ENCODE measurements at regions not wholly inside any gene's neighbourhood (a gene's known extent, or its start where the extent isn't known, plus 50 kb on each side); places are given as distances from the start of the nearest gene placed in this dataset.

DNA sequence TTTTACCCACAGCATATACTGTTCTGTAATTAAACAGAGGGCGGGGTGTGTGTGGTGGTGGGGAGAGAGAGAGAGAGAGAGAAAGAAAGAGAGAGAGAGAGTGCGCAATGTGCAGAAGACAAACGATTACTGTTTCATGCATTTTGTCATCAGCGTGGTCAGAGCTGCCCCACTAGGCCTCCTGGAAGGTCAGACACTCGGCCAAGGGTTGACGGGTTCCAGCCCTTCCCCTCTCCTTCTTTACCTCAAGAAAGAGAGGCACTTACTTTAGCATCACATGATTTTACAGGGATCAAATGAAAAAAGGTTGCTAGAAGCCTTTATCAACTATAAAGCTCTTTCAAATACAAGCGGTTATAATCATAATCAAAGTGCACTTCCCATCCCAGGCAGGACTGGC, 269.2 kb upstream of the SORL1-AS1 start:
- no peak for DNase-seq

DNA sequence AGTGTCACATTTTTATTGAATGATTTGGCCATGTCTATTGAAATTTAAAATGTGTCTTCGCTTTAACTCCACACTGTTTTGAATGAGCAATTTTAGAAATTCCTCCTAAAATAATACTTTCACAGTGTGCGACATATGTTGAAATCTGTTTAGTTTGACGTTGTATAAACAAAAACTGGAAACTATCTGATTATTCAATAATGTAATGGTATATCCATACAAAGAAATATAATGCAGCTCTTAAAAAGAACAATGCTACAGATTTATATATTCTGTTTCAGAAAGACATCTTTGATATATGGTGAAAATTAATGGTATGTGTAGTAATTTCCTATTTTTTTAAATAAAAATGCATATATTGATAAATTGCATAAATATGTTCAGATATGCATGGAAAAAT, 268.7 kb upstream of the SORL1-AS1 start:
- no peak for DNase-seq

DNA sequence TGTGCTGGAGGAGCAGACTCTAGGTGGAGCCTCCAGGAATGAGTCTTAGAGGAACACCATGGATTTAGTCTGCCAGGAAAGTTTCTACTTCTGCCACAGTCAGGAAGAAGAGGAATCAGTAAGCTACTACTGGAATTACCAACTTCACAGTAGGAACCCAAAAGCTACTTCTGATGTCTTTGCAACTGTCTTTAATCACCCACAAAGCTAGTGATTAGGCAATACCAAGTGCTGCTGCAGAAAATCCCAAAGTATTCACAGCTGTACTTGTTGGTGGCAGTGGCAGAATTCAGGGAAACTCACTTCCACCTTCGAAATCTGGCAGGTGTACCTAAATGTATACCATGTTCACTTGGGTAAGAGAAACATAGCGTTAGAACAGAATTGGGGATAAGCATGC, 264.5 kb upstream of the SORL1-AS1 start:
- no peak for DNase-seq

DNA sequence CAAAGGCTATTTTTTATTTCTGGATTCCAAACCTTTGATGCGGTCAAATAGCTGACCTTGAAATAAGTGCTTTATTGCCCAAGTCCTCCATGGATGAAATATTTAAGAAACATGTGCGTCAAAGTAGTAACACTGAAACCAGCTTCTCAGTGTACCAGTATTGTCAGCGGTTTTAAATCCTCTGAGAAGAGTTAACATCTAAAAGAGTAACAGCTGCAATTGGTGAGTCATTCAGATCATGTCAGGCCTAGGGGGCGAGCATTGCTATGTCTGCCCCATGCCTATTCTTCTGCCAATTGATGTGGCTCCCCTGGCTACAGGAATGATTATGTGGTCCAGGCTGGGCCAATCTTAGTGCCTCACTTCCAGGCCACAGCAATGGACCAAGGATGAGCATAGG, 263.3 kb upstream of the SORL1-AS1 start:
- DNase-seq: no peak

DNA sequence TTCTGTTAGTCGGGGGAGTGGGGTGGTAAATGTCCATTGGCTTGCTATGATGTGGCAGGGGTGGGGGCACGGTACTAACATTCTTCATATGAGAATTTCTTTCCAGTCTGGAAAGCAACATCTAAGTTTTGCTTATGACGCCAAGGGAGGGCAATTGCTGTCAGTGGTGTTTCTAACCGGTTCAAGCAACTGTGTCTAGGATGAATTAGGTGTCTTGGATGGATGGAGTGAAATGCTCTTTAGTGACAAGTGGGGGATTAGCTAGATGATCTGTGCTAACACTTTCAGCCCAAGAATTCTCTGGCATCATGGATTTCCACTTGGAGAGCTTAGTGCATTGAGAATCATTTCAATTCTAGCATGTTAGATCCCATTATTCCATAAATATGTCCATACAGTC, 262.6 kb upstream of the SORL1-AS1 start:
- DNase-seq: no peak

DNA sequence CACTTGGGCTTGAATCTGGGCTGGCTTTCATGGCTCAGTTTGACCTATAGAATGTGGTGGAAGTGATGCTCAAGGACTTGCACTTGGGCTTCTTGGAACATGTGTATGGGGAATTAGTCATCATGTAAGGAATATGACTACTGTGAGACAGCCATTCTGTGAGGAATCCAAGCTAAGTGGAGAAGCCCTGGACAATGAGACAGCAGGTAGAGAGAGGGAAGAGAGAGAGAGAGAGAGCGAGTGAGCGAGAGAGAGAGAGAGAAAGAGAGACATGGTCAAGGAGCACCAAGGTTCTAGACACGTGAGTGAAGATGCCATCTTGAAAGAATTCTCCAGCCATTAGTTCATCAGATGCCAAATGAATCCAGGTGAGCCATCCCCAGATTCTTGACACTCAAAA, 261.6 kb upstream of the SORL1-AS1 start:
- no peak for DNase-seq

DNA sequence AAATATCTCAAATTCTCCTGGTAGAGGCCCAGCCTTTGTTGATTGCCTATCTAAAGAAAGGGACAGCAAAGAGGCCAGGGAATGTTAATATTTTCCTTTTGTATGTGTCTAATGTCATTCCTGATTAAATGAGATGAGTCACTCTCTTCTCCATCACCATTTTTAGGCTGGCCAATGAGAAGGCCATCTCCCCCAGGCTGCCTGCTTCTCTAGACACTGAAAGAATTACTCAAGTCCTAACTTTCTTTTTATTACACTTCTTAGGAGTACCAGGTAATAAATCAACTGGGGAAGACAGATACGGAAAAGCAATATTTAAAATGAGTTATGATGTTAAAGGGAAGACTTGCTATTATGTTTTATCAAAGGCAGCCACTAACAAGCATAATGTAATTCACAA, 259.2 kb upstream of the SORL1-AS1 start:
- no peak for DNase-seq

DNA sequence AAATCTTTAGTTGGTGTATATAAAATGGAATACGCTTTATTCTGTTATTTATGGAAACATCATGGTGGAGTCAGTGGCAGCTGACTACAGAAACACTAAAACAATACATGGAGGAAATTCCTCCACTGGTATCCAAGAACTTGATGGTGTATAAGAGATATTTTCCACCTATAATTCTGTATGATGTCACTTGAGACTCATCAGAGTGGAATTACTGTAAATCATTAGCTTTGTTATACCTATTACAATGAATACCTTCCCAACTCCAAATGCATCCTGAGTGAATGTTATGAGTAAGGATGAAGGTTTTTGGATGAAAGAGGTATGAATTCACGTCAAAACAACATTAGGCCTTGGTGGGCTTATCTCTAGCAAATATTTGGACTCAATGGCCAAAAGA, 258.5 kb upstream of the SORL1-AS1 start:
- no peak for DNase-seq

DNA sequence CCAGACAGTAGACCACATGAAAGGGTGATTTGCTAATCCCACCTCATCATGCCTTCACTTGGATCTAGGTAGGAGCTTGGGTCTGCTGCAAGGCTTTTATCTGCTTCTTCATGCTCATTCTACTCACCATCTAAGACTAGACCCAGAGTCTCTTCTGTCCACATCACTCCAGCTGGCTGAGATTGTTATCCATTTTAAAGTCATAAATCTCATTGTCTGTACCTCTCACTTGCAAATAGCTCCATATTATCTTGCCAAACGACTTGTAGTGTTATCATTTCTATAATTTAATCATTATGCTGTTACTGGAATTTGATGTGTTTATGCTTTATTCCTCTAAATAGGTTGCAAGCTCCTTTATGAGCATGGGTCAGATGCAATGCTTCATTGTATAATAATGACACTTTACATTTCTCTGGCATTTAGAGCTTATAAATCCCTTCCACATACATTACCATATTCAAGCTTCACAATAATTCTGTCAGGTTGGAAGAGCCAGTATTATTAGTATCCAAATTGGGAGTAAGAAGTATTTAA, 254.2 kb upstream of the SORL1-AS1 start:
- DNase-seq: no peak

DNA sequence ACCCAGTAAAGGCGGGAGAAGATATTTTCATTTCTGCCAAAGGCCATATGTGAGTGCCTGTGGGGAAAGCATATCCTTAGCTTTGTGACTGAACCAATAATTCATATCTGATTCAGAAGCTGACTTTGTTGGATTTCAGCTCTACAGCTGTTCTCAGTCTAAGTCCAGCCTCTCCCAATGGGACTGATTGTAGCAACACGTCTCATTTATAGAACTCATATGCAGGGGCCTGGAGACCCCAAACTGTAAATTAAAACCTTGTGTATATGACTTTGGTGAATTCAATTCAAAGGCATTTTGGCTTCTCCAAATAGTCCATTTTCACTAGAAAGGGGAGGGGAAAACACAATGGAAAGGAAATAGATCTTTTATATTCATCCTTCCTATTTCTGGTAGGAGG, 250.4 kb upstream of the SORL1-AS1 start:
- DNase-seq: no peak

DNA sequence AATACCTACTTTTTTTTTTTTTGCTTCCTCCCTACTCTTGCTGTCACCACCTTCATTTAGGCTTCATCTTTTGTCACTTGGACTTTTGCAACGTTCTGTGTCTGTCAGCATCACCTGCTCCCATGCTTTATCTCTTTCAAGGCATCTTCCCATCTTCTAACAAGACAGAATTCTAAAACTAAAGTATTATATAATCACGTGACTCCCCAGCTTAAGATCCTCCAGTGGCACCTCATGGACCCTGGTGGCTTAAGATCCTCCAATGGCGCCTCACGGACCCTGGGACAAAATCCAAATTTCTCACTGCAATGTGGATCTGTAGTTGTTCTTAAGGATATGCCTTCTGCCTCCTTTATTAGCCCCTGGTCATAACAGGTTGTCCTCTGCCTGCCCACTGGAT, 248.2 kb upstream of the SORL1-AS1 start:
- no peak for DNase-seq

DNA sequence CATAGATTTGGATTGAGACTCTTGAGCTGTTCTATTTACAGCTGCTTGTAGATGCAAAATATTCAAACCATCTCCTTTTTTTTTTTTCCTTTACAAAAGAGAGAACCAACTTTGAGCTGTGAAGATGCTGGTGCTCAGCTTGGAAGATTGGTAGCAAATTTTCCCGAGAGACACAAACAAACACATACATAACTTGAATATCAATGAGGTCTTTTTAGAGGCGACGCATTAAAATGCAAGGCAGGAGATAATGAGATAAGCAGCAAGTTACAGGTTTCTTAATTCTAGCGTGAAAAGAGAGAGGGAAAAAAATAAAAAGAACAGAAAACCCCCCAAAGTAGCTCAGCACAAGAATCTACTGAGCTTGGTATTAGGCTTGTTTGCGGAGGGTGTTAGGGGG, 247.0 kb upstream of the SORL1-AS1 start:
- no peak for DNase-seq

DNA sequence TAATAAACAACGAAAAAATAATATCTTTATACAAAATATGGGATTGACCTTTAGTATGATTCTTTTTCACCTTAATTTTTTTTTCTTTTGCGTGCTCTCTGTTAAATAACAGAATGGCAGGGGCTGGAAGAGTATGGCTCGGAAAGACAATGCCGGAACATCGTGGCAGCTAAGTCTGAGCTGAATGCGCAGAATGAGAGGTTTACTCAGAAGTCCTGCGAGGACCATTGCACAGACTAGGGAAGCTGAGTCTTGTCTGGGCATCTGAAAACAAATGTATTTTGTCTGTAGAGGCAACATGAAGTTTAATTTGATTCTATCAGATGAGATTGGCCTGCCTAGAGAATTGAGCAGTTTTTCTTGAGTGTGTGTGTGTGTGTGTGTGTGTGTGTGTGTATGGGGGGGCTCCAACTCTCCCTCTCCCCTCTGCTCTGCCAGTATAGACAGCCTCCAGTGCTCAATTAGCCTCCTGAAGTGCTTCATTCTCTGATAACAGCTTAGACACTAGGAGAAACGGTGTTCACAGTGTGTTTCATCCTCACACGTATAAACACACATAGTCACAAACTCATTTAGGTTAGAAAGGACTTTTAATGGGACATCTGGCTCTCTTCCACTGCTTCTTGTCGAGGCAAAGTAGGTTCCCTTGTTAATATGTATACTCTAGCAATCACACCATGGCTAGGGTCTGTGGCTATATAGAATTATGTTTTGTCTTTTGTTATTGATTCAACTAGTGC, 244.3 kb upstream of the SORL1-AS1 start:
- no peak for DNase-seq

DNA sequence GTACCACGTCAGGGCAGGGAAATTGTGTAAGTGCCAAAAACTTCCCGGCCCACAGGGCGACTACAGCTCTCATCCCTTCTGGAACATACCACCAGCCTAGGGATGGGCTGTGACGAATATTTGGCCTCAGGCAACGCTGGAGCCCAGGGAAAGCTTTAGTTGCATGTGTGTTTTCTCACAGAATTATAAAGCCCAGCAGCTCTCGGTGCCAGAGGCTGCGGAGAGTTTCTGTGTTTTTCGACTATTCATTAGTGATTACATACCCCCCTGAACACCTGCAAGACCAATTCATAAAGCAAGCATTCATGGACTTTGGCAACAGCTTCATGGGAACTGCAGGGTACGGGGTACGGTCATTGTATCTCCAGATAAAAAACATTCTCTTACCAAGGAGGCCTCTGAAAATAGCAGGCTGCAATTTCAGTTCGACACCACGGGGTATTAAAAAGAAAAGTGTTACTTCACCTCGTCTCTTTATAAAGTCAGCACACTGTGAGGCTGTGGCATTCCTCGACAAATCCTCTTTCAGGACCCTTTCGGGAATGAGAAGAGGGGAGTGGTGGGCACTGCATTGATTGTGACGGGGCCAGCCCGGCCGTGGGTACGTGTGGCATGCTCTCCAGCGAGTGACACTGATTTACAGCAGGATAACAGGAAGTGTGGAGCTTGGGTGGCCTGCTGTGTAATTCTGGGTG, 243.6 kb upstream of the SORL1-AS1 start:
- DNase-seq: no peak

DNA sequence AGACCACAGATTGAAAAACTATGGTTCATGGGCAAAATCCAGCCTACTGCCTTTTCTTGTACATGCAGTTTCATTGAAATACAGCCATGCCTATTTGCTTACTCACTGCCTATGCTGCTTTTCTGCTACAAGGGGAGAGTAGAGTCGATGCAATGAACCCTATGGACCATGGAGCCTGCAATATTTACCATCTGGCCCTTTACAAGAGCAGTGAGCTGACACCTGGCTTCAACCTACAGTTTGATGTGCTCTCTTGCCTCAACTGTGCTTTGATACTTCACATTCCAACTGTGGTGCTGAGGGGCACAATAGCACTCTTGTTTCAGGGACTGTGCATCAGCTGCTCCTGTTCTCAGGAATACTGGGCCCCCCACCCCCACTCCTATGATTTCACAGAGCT, 239.5 kb upstream of the SORL1-AS1 start:
- no peak for DNase-seq

DNA sequence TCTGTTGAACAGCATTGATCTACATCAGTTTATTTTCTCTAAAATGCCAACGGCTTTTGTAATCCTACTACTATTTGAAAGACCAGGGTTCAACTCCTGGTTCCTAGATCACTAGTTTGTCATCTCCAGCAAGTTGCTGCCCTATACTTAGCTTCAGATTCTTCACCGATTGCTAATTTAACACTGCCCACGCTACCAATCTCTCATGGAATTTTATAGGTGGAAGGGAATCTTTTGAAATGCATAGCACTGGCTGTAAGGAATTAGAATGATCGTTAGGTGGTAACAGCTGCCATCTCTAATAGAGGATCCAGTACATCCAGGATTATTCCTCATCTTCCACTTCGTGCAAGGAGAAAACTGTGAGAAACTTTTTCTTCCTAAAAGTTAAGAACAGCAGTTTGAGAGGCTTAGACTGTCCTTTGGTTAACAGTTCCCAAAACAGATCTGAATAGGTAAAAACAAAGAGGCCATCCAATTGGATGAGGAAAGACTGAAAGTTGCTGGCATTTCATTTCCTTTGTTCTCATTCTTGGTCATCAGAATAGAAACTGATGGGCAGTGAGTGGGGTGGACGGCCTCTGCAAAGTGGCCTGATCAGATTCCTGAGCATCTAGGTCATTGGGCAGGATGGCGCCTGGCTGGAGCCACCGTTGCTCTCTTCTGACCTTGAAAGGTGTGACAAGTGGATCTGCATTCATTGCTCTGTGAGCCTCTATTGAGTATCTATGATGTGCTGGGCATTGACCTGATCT, 236.3 kb upstream of the SORL1-AS1 start:
- DNase-seq: no peak

DNA sequence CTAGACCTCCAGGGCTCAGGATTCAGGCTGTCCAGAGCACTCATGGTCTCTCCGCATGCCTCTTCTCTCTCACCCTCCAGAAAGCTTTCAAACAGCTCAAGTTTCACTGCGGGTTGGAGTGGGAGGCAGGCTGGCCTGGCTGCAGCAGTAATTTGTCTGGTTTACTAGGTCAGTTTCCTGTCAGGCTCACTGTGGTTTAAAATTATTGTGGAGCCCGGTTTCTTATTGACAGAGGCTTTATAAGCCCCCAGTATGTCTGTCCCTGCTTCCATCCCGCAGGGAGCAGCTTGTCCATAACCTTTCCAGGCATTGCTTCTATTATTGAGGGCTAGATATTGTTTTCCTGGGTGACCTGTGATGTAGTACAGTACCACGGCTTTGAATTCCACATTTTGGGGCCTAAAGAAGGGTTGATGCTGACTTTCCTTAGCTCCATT, 235.3 kb upstream of the SORL1-AS1 start:
- DNase-seq: no peak

DNA sequence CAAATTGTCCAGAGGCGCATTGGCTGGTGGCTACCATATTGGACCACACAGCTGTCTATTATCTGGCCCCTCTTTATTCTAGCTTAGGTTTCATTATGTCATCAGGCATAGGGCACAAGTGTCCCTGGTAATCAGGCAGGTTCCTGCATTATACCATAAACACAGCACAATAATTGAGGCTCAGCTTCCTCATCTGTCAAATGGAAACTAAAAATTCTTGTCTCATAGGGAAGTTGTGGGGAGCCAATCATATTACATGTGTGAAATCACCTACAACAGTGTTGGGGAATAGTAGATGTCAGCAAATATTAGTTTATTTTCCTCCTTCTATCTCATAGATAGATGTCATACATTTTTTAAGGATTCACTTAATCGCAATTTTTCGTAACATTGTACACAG, 231.0 kb upstream of the SORL1-AS1 start:
- no peak for DNase-seq
